Uterus (tissue), 2 donors: ENCODE measurements at regions not wholly inside any gene's neighbourhood (a gene's known extent, or its start where the extent isn't known, plus 50 kb on each side); places are given as distances from the start of the nearest gene placed in this dataset.

Experiments
- POLR2A ChIP-seq, 2 donors: fragments of 450-650 bp; IDR thresholded peaks; one replicate each; pipeline ENCODE4 v1.6.1; 2016; ENCODE audit warnings: antibody characterized with exemption in 2 of 2, mild to moderate bottlenecking in 1 of 2, moderate library complexity in 1 of 2
- TF ChIP-seq, protein P1 (sequence below), 4 experiments: fragments of 200-600 bp in 2 of 4; fragments of 450-650 bp in 2 of 4; sonication (generic) in 2 of 4; IDR thresholded peaks; one replicate each; pipeline ENCODE4 v1.5.1; 2016 to 2019; ENCODE audit warnings: antibody characterized with exemption in 4 of 4, mild to moderate bottlenecking in 2 of 4, moderate library complexity in 1 of 4

DNA sequence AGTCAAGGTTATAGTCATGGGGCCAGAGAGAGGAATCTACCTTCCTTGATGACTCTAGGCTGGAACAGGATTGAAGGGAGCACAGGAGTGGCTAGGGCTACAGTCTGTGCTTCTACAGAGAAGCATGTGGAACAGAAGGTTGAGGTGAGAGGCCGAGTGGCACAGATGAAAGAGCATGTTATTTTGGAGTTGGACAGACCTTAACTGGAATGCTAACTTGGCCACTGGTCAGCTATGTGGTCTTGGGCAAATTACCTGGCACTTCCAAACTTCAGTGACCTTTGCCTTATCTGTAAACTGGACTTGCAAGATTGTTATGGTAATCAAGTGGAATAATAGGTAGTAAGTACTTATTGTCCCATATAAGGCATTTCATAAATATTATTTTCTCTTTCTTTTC is 252.7 kb downstream of the KCNRG start:
- no peak for TF ChIP-seq POLR2A (IDR thresholded peaks at IDR 0.05)
- TF ChIP-seq, protein P1, sequence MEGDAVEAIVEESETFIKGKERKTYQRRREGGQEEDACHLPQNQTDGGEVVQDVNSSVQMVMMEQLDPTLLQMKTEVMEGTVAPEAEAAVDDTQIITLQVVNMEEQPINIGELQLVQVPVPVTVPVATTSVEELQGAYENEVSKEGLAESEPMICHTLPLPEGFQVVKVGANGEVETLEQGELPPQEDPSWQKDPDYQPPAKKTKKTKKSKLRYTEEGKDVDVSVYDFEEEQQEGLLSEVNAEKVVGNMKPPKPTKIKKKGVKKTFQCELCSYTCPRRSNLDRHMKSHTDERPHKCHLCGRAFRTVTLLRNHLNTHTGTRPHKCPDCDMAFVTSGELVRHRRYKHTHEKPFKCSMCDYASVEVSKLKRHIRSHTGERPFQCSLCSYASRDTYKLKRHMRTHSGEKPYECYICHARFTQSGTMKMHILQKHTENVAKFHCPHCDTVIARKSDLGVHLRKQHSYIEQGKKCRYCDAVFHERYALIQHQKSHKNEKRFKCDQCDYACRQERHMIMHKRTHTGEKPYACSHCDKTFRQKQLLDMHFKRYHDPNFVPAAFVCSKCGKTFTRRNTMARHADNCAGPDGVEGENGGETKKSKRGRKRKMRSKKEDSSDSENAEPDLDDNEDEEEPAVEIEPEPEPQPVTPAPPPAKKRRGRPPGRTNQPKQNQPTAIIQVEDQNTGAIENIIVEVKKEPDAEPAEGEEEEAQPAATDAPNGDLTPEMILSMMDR (IDR thresholded peaks at IDR 0.05): no peak
